HUES48 (cell line): ENCODE measurements at regions not wholly inside any gene's neighbourhood (a gene's known extent, or its start where the extent isn't known, plus 50 kb on each side); places are given as distances from the start of the nearest gene placed in this dataset.

Experiments used
- H3K27ac ChIP-seq: one replicate; pipeline ENCODE4 v1.7.0; 2013; ENCODE audit warnings: low read depth, low read length, inconsistent platforms
- H3K27me3 ChIP-seq: 2 replicates; pipeline ENCODE4 v1.6.1; 2013; ENCODE audit warnings: mild to moderate bottlenecking, low read length; ENCODE audit not compliant: control insufficient read depth, insufficient read depth
- H3K36me3 ChIP-seq: 2 replicates; pipeline ENCODE4 v1.6.1; 2013; ENCODE audit warnings: low read length; ENCODE audit not compliant: control insufficient read depth, insufficient read depth
- H3K4me1 ChIP-seq: 2 replicates; pipeline ENCODE4 v1.6.1; 2013; ENCODE audit warnings: mild to moderate bottlenecking, low read length; ENCODE audit not compliant: control insufficient read depth, insufficient read depth
- H3K4me3 ChIP-seq: 2 replicates; pipeline ENCODE4 v1.5.1; 2013; ENCODE audit warnings: mild to moderate bottlenecking, low read depth, low read length
- H3K9ac ChIP-seq: 2 replicates; pipeline ENCODE4 v1.6.1; 2013; ENCODE audit warnings: mild to moderate bottlenecking, low read depth, low read length, moderate library complexity
- H3K9me3 ChIP-seq: 2 replicates; pipeline ENCODE4 v1.6.1; 2013; ENCODE audit warnings: low read length; ENCODE audit not compliant: control insufficient read depth, insufficient read depth

GRCh38 chr6:7052443-7053011, 55.2 kb upstream of the RREB1 start:
- H3K9me3 ChIP-seq: no peaks in the 10 kb centered on the region
- H3K9ac ChIP-seq: no peak overlapping the region; the same call in 1 of the 2 replicates
- H3K27me3 ChIP-seq: peaks cover 18% of the 10 kb centered on the region
- no peaks in the 10 kb centered on the region for H3K36me3 ChIP-seq
- H3K4me3 ChIP-seq: peak overlapping the region; percentile 89
- no peak overlapping the region for H3K27ac ChIP-seq
- H3K4me1 ChIP-seq: peaks cover 13% of the 10 kb centered on the region

- Histone ChIP-seq H3K4me1 (peaks cover 13% of the 10 kb centered on the region), H3K9ac (no peak overlapping the region), H3K4me3 (peak overlapping the region; percentile 89), H3K36me3 (no peaks in the 10 kb centered on the region), H3K27me3 (peaks cover 18% of the 10 kb centered on the region), H3K9me3 (no peaks in the 10 kb centered on the region), H3K27ac (no peak overlapping the region)
Measured at GRCh38 chr6:7053125-7053774, 54.5 kb upstream of the RREB1 start.
